Breast epithelium (tissue), 3 donors: ENCODE measurements at regions not wholly inside any gene's neighbourhood (a gene's known extent, or its start where the extent isn't known, plus 50 kb on each side); places are given as distances from the start of the nearest gene placed in this dataset.

Experiments
- POLR2A ChIP-seq: fragments of 450-650 bp; IDR thresholded peaks from one replicate; pipeline ENCODE4 v1.6.1; 2016; ENCODE audit warnings: antibody characterized with exemption, mild to moderate bottlenecking, moderate library complexity
- POLR2AphosphoS5 ChIP-seq, 3 donors: sonication (generic); formaldehyde crosslinking; IDR thresholded peaks; one replicate each; pipeline ENCODE4 v1.6.1; 2017; ENCODE audit warnings: antibody characterized with exemption in 3 of 3
- TF ChIP-seq, protein P1 (sequence below), 3 donors: fragments of 450-650 bp; IDR thresholded peaks; one replicate each; pipeline ENCODE4 v1.5.1; 2016 to 2017; ENCODE audit warnings: antibody characterized with exemption in 3 of 3, mild to moderate bottlenecking in 3 of 3, moderate library complexity in 3 of 3

DNA sequence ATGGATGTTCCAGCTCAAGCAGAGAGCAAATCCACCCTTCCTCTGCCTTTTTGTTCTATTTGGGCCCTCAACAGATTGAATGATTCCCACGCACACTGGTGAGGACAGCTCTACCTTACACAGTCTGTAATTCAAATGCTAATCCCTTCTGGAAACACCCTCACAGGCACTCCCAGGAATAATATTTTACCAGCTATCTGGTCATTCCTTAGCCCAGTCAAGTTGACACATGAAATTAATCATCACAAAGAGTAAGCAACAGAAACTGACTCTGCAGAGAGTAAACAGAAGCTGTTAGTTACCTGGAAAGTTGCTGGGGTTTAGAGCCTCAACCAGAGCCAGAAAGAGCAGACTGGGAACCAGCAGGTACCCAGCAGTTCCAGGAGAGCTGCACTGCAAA, 75.5 kb upstream of the MMP2 start:
- TF ChIP-seq, protein P1, sequence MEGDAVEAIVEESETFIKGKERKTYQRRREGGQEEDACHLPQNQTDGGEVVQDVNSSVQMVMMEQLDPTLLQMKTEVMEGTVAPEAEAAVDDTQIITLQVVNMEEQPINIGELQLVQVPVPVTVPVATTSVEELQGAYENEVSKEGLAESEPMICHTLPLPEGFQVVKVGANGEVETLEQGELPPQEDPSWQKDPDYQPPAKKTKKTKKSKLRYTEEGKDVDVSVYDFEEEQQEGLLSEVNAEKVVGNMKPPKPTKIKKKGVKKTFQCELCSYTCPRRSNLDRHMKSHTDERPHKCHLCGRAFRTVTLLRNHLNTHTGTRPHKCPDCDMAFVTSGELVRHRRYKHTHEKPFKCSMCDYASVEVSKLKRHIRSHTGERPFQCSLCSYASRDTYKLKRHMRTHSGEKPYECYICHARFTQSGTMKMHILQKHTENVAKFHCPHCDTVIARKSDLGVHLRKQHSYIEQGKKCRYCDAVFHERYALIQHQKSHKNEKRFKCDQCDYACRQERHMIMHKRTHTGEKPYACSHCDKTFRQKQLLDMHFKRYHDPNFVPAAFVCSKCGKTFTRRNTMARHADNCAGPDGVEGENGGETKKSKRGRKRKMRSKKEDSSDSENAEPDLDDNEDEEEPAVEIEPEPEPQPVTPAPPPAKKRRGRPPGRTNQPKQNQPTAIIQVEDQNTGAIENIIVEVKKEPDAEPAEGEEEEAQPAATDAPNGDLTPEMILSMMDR (IDR thresholded peaks at IDR 0.05), result no peak
- TF ChIP-seq POLR2AphosphoS5 (IDR thresholded peaks at IDR 0.05) (no peak), POLR2A (no peak)
